ENCODE measurements at regions not wholly inside any gene's neighbourhood (a gene's known extent, or its start where the extent isn't known, plus 50 kb on each side); places are given as distances from the start of the nearest gene placed in this dataset.

DNA sequence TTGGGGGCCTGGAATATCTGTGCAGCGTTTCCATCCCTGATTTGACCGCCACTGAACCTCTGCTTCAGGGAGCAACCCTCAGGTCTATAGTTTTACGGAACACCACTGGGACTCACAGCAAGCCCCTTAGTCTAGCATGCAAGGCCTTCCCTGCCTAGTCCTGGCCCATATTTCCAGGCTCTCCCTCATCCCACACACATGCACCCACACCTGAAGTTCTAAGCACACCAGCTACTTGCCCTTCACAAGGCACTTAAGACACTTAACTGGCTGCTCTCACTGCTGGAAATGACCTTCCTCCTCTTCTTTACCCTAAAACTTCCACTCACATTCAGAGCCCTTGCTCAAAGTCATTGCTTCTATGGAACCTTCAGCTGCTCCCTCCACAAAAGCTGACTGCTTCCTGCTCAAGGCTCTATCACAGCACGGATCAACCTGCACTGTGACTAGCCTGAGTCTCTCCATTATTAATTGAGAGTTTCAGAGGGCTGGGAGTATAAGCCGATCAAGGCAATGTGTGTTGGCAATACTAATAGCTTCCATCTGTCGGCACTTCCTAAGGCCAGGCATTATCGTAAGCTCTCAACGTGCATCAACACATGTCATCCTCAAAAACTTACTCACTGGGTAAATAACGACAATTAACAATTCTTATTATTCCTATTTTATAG is 84.3 kb downstream of the RRAGC start:
- no peak overlapping the region for H2AFZ ChIP-seq (ENCODE audit: low read depth, low read length, severe bottlenecking)
- H3K9ac ChIP-seq (ENCODE audit: low read length): no peak overlapping the region
- no peak overlapping the region for H3K27ac ChIP-seq (ENCODE audit: low read depth, low read length)
- H3K4me3 ChIP-seq (ENCODE audit: insufficient read depth, low read length, poor library complexity, severe bottlenecking): no peak overlapping the region
- no peaks in the 10 kb centered on the region for H3F3A ChIP-seq (ENCODE audit: insufficient read depth)
- H3K9me2 ChIP-seq (replicated peaks; ENCODE audit: insufficient read depth, low read length): no peaks in the 10 kb centered on the region
- H3K36me3 ChIP-seq (ENCODE audit: low read length): no peaks in the 10 kb centered on the region
- no peak overlapping the region for H3K4me2 ChIP-seq (ENCODE audit: low read depth, low read length, poor library complexity, severe bottlenecking)
- no peaks in the 10 kb centered on the region for H3K27me3 ChIP-seq (ENCODE audit: low read length)
- H3K79me2 ChIP-seq (ENCODE audit: insufficient read depth, low read length): no peaks in the 10 kb centered on the region
- no peaks in the 10 kb centered on the region for H3K9me3 ChIP-seq (ENCODE audit: insufficient read depth, low read length)
- TF ChIP-seq CTCF (IDR thresholded peaks at IDR 0.05; ENCODE audit: insufficient read depth, low read length, poor library complexity, severe bottlenecking) (no peak), EZH2phosphoT487 (conservative IDR thresholded peaks at IDR 0.05; ENCODE audit: low read length) (no peak)
- no peaks in the 10 kb centered on the region for H4K20me1 ChIP-seq (ENCODE audit: low read depth, low read length)

DNA sequence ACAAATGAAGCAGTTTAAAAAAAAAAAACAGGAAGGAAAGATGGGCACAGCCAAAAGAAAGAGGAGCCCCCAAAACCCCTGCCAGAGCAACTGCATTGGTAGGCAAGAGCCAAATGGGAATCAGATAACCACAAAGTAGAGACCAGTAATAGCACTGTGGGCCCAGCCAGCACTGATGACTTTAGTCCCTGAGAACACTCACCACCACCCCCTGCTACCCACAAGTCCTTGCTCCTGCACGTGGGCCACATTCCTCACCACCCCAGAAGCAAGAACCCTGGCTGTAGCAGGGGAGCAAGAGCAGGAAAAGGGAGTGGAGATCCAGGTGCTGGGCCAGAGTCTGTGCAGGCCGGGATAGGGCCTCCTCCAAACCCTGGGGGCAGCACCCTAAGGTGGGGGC is 86.1 kb downstream of the RRAGC start:
- no peaks in the 10 kb centered on the region for H3K27me3 ChIP-seq (ENCODE audit: low read length)
- no peak overlapping the region for H3K4me2 ChIP-seq (ENCODE audit: low read depth, low read length, poor library complexity, severe bottlenecking)
- H3K27ac ChIP-seq (ENCODE audit: low read depth, low read length): no peak overlapping the region
- H3K9me2 ChIP-seq (replicated peaks; ENCODE audit: insufficient read depth, low read length): no peaks in the 10 kb centered on the region
- H2AFZ ChIP-seq (ENCODE audit: low read depth, low read length, severe bottlenecking): no peak overlapping the region
- no peaks in the 10 kb centered on the region for H3K36me3 ChIP-seq (ENCODE audit: low read length)
- no peak overlapping the region for H3K4me3 ChIP-seq (ENCODE audit: insufficient read depth, low read length, poor library complexity, severe bottlenecking)
- H4K20me1 ChIP-seq (ENCODE audit: low read depth, low read length): no peaks in the 10 kb centered on the region
- H3K79me2 ChIP-seq (ENCODE audit: insufficient read depth, low read length): no peaks in the 10 kb centered on the region
- H3F3A ChIP-seq (ENCODE audit: insufficient read depth): no peaks in the 10 kb centered on the region
- TF ChIP-seq EZH2phosphoT487 (conservative IDR thresholded peaks at IDR 0.05; ENCODE audit: low read length) (no peak), CTCF (IDR thresholded peaks at IDR 0.05; ENCODE audit: insufficient read depth, low read length, poor library complexity, severe bottlenecking) (no peak)
- H3K9ac ChIP-seq (ENCODE audit: low read length): no peak overlapping the region
- no peaks in the 10 kb centered on the region for H3K9me3 ChIP-seq (ENCODE audit: insufficient read depth, low read length)

DNA sequence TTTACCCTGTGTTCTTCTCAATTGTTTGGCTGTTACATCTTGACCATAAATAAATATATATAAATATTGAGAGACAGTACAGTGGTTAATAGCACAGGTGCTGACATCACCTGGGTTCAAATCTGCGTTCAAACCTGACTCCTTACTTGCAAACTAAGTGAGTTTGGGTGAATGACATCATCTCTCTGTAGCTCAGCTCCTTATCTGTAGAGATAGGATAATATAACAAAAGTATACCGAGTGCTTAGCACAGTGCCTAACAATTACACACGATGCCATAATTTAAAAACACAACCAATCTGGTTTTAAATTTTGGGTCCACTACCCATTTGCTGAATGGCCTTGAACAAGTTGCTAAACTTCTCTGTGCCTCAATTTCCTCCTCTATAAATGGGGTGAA is 86.6 kb downstream of the RRAGC start:
- H3K79me2 ChIP-seq (ENCODE audit: insufficient read depth, low read length): no peaks in the 10 kb centered on the region
- H3K9me3 ChIP-seq (ENCODE audit: insufficient read depth, low read length): no peaks in the 10 kb centered on the region
- H3K36me3 ChIP-seq (ENCODE audit: low read length): no peaks in the 10 kb centered on the region
- no peak overlapping the region for H3K27ac ChIP-seq (ENCODE audit: low read depth, low read length)
- no peaks in the 10 kb centered on the region for H3F3A ChIP-seq (ENCODE audit: insufficient read depth)
- no peaks in the 10 kb centered on the region for H4K20me1 ChIP-seq (ENCODE audit: low read depth, low read length)
- H2AFZ ChIP-seq (ENCODE audit: low read depth, low read length, severe bottlenecking): no peak overlapping the region
- no peak overlapping the region for H3K4me3 ChIP-seq (ENCODE audit: insufficient read depth, low read length, poor library complexity, severe bottlenecking)
- H3K4me2 ChIP-seq (ENCODE audit: low read depth, low read length, poor library complexity, severe bottlenecking): no peak overlapping the region
- no peaks in the 10 kb centered on the region for H3K9me2 ChIP-seq (replicated peaks; ENCODE audit: insufficient read depth, low read length)
- TF ChIP-seq EZH2phosphoT487 (conservative IDR thresholded peaks at IDR 0.05; ENCODE audit: low read length) (no peak), CTCF (IDR thresholded peaks at IDR 0.05; ENCODE audit: insufficient read depth, low read length, poor library complexity, severe bottlenecking) (no peak)
- no peaks in the 10 kb centered on the region for H3K27me3 ChIP-seq (ENCODE audit: low read length)
- H3K9ac ChIP-seq (ENCODE audit: low read length): no peak overlapping the region
